CD14-positive monocyte (primary cell): ENCODE measurements at regions not wholly inside any gene's neighbourhood (a gene's known extent, or its start where the extent isn't known, plus 50 kb on each side); places are given as distances from the start of the nearest gene placed in this dataset.

Experiments used
- DNase-seq, 3 donors: peaks; one replicate each; pipeline ENCODE4 v3.0.0-alpha.2; 2011 to 2022
- H2AFZ ChIP-seq: 2 replicates; pipeline ENCODE4 v1.6.0; 2012; ENCODE audit warnings: mild to moderate bottlenecking, low read depth, low read length, inconsistent platforms; ENCODE audit not compliant: insufficient read depth, poor library complexity, severe bottlenecking
- H3K27ac ChIP-seq, 2 donors: 1 replicate in 1 of 2; 2 replicates in 1 of 2; pipeline ENCODE4 v1.5.1; 2012 to 2013; ENCODE audit warnings: low read length in 2 of 2, control low read depth in 1 of 2, inconsistent platforms in 1 of 2, low read depth in 1 of 2, mild to moderate bottlenecking in 1 of 2
- H3K27me3 ChIP-seq, 2 donors: one replicate each; pipeline versions ENCODE4 v1.6.0 to v1.6.1; 2011 to 2013; ENCODE audit warnings: low read length in 2 of 2; ENCODE audit not compliant: control insufficient read depth in 2 of 2, insufficient read depth in 2 of 2
- H3K36me3 ChIP-seq, 2 donors: replicated peaks in 1 of 2; 1 replicate in 1 of 2; 2 replicates in 1 of 2; pipeline versions ENCODE4 v1.5.1 to v1.6.1; 2012 to 2013; ENCODE audit warnings: low read length in 2 of 2, control low read depth in 1 of 2, inconsistent platforms in 1 of 2, mild to moderate bottlenecking in 1 of 2; ENCODE audit not compliant: insufficient read depth in 2 of 2, control insufficient read depth in 1 of 2
- H3K4me1 ChIP-seq, 2 donors: 1 replicate in 1 of 2; 2 replicates in 1 of 2; pipeline versions ENCODE4 v1.5.1 to v1.6.1; 2012 to 2013; ENCODE audit warnings: low read length in 2 of 2, control low read depth in 1 of 2, inconsistent platforms in 1 of 2, mild to moderate bottlenecking in 1 of 2, moderate library complexity in 1 of 2; ENCODE audit not compliant: insufficient read depth in 2 of 2, control insufficient read depth in 1 of 2
- H3K4me2 ChIP-seq: replicated peaks from 2 replicates; pipeline ENCODE3; 2012; ENCODE audit warnings: low read length, moderate library complexity, mild to moderate bottlenecking; ENCODE audit not compliant: poor library complexity, severe bottlenecking; ENCODE audit errors: extremely low read depth
- H3K4me3 ChIP-seq, 3 experiments: fragments of 200-600 bp in 1 of 3; sonication (generic) in 1 of 3; replicated peaks in 1 of 3; 1 replicate in 2 of 3; 2 replicates in 1 of 3; pipeline ENCODE4 v1.5.1; 2011 to 2013; ENCODE audit warnings: low read length in 3 of 3, mild to moderate bottlenecking in 3 of 3, control low read depth in 2 of 3, low read depth in 2 of 3, inconsistent platforms in 1 of 3, moderate library complexity in 1 of 3
- H3K79me2 ChIP-seq: 2 replicates; pipeline ENCODE4 v1.6.0; 2012; ENCODE audit warnings: mild to moderate bottlenecking, control low read depth, inconsistent platforms, low read length, moderate library complexity; ENCODE audit not compliant: insufficient read depth
- H3K9ac ChIP-seq: 2 replicates; pipeline ENCODE4 v1.6.0; 2017; ENCODE audit warnings: low read length, mild to moderate bottlenecking; ENCODE audit not compliant: insufficient read depth, poor library complexity, severe bottlenecking
- H3K9me3 ChIP-seq, 2 donors: replicated peaks in 1 of 2; 1 replicate in 1 of 2; 2 replicates in 1 of 2; pipeline versions ENCODE4 v1.5.1 to v1.6.1; 2012 to 2013; ENCODE audit warnings: low read length in 2 of 2, control low read depth in 1 of 2; ENCODE audit not compliant: control insufficient read depth in 1 of 2, insufficient read depth in 1 of 2
- H4K20me1 ChIP-seq: 2 replicates; pipeline ENCODE4 v1.6.0; 2012; ENCODE audit warnings: mild to moderate bottlenecking, low read length, control low read depth, moderate library complexity; ENCODE audit not compliant: insufficient read depth
- H3K27ac Mint-ChIP-seq, 7 donors: one replicate each; pipeline ENCODE4 v1.8.0; 2020; ENCODE audit warnings: mild to moderate bottlenecking in 7 of 7, mixed read lengths in 7 of 7, moderate library complexity in 6 of 7, inconsistent platforms in 2 of 7
- H3K27me3 Mint-ChIP-seq, 3 donors: one replicate each; pipeline ENCODE4 v1.8.0; 2021 to 2022; ENCODE audit warnings: low read depth in 3 of 3, mild to moderate bottlenecking in 3 of 3, mixed read lengths in 3 of 3, moderate library complexity in 3 of 3, inconsistent platforms in 1 of 3
- H3K36me3 Mint-ChIP-seq, 2 donors: one replicate each; pipeline ENCODE4 v1.8.0; 2020; ENCODE audit warnings: mixed read lengths in 2 of 2, inconsistent platforms in 1 of 2, mild to moderate bottlenecking in 1 of 2
- H3K4me1 Mint-ChIP-seq: one replicate; pipeline ENCODE4 v1.8.0; 2020; ENCODE audit warnings: mild to moderate bottlenecking, mixed read lengths
- H3K4me3 Mint-ChIP-seq, 2 donors: one replicate each; pipeline ENCODE4 v1.8.0; 2020; ENCODE audit warnings: mild to moderate bottlenecking in 2 of 2, mixed read lengths in 2 of 2, moderate library complexity in 1 of 2
- H3K9me3 Mint-ChIP-seq, 7 donors: one replicate each; pipeline ENCODE4 v1.8.0; 2020 to 2022; ENCODE audit warnings: mixed read lengths in 7 of 7, mild to moderate bottlenecking in 6 of 7, moderate library complexity in 6 of 7, inconsistent platforms in 2 of 7
- CTCF ChIP-seq: fragments of 200-600 bp; IDR thresholded peaks from one replicate; pipeline ENCODE4 v1.8.0; 2022; ENCODE audit warnings: antibody characterized with exemption, mild to moderate bottlenecking
- WGBS: methylation state at CpG from one replicate; pipeline ENCODE4 v1.1.5; 2013; ENCODE audit warnings: missing lambda C conversion rate; ENCODE audit not compliant: insufficient coverage; 5-methylcytosine and 5-hydroxymethylcytosine counted together
- intact Hi-C, 2 donors: fragments of 100-400 bp; cut with micrococcal nuclease; formaldehyde crosslinking; loops; one replicate each; pipeline versions ENCODE4 v1.15.0 to v1.15.1; 2023

GRCh38 chr2:118784860-118785259 is 62.6 kb downstream of the EN1 start:
- H4K20me1 ChIP-seq: no peaks in the 10 kb centered on the region
- no peak overlapping the region for H3K4me3 Mint-ChIP-seq
- no peak overlapping the region for H3K27ac ChIP-seq
- H3K4me1 ChIP-seq: no peaks in the 10 kb centered on the region
- no peaks in the 10 kb centered on the region for H3K4me1 Mint-ChIP-seq
- no peaks in the 10 kb centered on the region for H3K36me3 Mint-ChIP-seq
- H3K27me3 ChIP-seq: no peaks in the 10 kb centered on the region
- no peaks in the 10 kb centered on the region for H3K9me3 Mint-ChIP-seq
- no peaks in the 10 kb centered on the region for H3K36me3 ChIP-seq
- no peak overlapping the region for H3K9ac ChIP-seq
- DNase-seq: no peak
- no peak overlapping the region for H3K4me3 ChIP-seq
- no peaks in the 10 kb centered on the region for H3K79me2 ChIP-seq
- no peak overlapping the region for H2AFZ ChIP-seq
- H3K27ac Mint-ChIP-seq: no peak overlapping the region
- peaks cover 5 to 10% (median 8%) of the 10 kb centered on the region in 3 donors for H3K27me3 Mint-ChIP-seq
- no peak for TF ChIP-seq CTCF
- intact Hi-C loops: no loop called here
- WGBS: 89% methylated on average over 6 of the region's 6 CpGs
- H3K4me2 ChIP-seq: no peak overlapping the region
- H3K9me3 ChIP-seq: no peaks in the 10 kb centered on the region

- Histone ChIP-seq H3K4me2 (no peak overlapping the region), H3K36me3 (no peaks in the 10 kb centered on the region), H3K79me2 (no peaks in the 10 kb centered on the region), H2AFZ (no peak overlapping the region), H3K27ac (no peak overlapping the region), H3K4me1 (no peaks in the 10 kb centered on the region), H3K9me3 (no peaks in the 10 kb centered on the region), H3K4me3 (no peak overlapping the region), H3K27me3 (peaks cover 19 to 23% of the 10 kb centered on the region in 2 donors), H4K20me1 (no peaks in the 10 kb centered on the region), H3K9ac (no peak overlapping the region)
- no peak overlapping the region for H3K4me3 Mint-ChIP-seq
- no peak overlapping the region for H3K27ac Mint-ChIP-seq
- H3K36me3 Mint-ChIP-seq: no peaks in the 10 kb centered on the region
- DNase-seq: no peak
- intact Hi-C loops: no loop called here
- WGBS: no CpG with 5 or more reads among the region's 1 CpG
- no peak for TF ChIP-seq CTCF
- peaks cover 2% of the 10 kb centered on the region for H3K4me1 Mint-ChIP-seq
- peaks cover 0 to 4% (median 0%) of the 10 kb centered on the region in 7 donors for H3K9me3 Mint-ChIP-seq
- H3K27me3 Mint-ChIP-seq: peaks cover 23 to 31% (median 29%) of the 10 kb centered on the region in 3 donors
These were observed 68.1 kb downstream of the EN1 start for GRCh38 chr2:118779362-118779761.
